ENCODE measurements at regions not wholly inside any gene's neighbourhood (a gene's known extent, or its start where the extent isn't known, plus 50 kb on each side); places are given as distances from the start of the nearest gene placed in this dataset.

GRCh38 chr3:23062982-23063381 lies 140.1 kb upstream of the UBE2E2 start:
- H2BK5ac ChIP-seq (ENCODE audit: low read depth, low read length) = no peak overlapping the region
- H4K20me1 ChIP-seq (replicated peaks in 1 of 2; ENCODE audit: control insufficient read depth in 1 of 2, insufficient read depth in 2 of 2, low read length in 2 of 2) = no peaks in the 10 kb centered on the region
- H3K27me3 ChIP-seq (replicated peaks in 1 of 4; ENCODE audit: control insufficient read depth in 3 of 4, extremely low read depth in 1 of 4, insufficient read depth in 3 of 4, low read length in 3 of 4) = no peaks in the 10 kb centered on the region
- no peak overlapping the region for H3K9ac ChIP-seq (replicated peaks in 1 of 4; ENCODE audit: extremely low read depth in 1 of 4, low read depth in 3 of 4, low read length in 3 of 4)
- H2BK20ac ChIP-seq (ENCODE audit: low read length) = no peak overlapping the region
- no peaks in the 10 kb centered on the region for H3K23me2 ChIP-seq (ENCODE audit: low read depth, low read length)
- no peak overlapping the region for H3K4me2 ChIP-seq (ENCODE audit: insufficient read depth in 1 of 2, low read depth in 2 of 2, low read length in 2 of 2)
- no peak overlapping the region for H3K18ac ChIP-seq (ENCODE audit: extremely low read depth, low read length)
- ChIA-PET CTCF (ENCODE audit: partially characterized antibody) (interaction anchor here (1.5 kb wide), 1 partner anchor 17 kb away, joined by 4 read pairs; no protein-coding TSS in a partner anchor), POLR2A (ENCODE audit: partially characterized antibody) (no interaction called here)
- peaks cover 0 to 2% of the 10 kb centered on the region in 2 experiments; a peak in 1 of 4 replicates for H3K9me3 ChIP-seq (ENCODE audit: insufficient read depth in 2 of 2, low read depth in 1 of 2, low read length in 1 of 2)
- H3K56ac ChIP-seq (replicated peaks; ENCODE audit: insufficient read length, low read depth, low read length) = no peak overlapping the region
- no peak overlapping the region for H4K5ac ChIP-seq (ENCODE audit: insufficient read length, low read depth, low read length)
- FAIRE-seq = no peak
- DNase-seq (ENCODE audit: low read depth in 1 of 2, low spot score in 2 of 2) = no peak
- TF ChIP-seq KDM5A (IDR thresholded peaks at IDR 0.05; ENCODE audit: low read length) (no peak), GABPA (IDR thresholded peaks at IDR 0.05; ENCODE audit: borderline replicate concordance, insufficient read depth, low read length) (no peak), TBP (IDR thresholded peaks at IDR 0.05; ENCODE audit: low read depth, low read length) (no peak), TEAD4 (IDR thresholded peaks at IDR 0.05; ENCODE audit: low read depth, low read length) (no peak), EP300 (IDR thresholded peaks at IDR 0.05; ENCODE audit: borderline replicate concordance in 1 of 2, low read depth in 2 of 2, low read length in 2 of 2) (no peak), PHF8 (conservative IDR thresholded peaks at IDR 0.05; ENCODE audit: low read depth, low read length) (no peak), YY1 (IDR thresholded peaks at IDR 0.05; ENCODE audit: low read depth, low read length) (no peak)
- no peak overlapping the region for H4K91ac ChIP-seq (replicated peaks; ENCODE audit: insufficient read length, low read length)
- H3K4me3 ChIP-seq (ENCODE audit: extremely low read depth in 1 of 4, insufficient read depth in 2 of 4, low read depth in 3 of 4, low read length in 4 of 4) = no peak overlapping the region
- no peak overlapping the region for H2BK15ac ChIP-seq (ENCODE audit: low read length)
- no peaks in the 10 kb centered on the region for H3K79me1 ChIP-seq (ENCODE audit: low read depth, low read length)
- H3K4me1 ChIP-seq (replicated peaks in 1 of 4; ENCODE audit: control insufficient read depth in 3 of 4, insufficient read depth in 4 of 4, low read length in 3 of 4) = peaks cover 2 to 9% (median 3%) of the 10 kb centered on the region in 4 experiments; a peak in 6 of 7 replicates
- H3K14ac ChIP-seq (ENCODE audit: insufficient read length) = no peak overlapping the region
- WGBS, 2 experiments (ENCODE audit: extremely low coverage in 1 of 2, insufficient coverage in 1 of 2, insufficient read length in 1 of 2, insufficient replicate concordance in 2 of 2, low coverage in 1 of 2, low lambda C conversion rate in 2 of 2, missing lambda C conversion rate in 1 of 2) = 100% methylated on average over 1 of the region's 1 CpG; no CpG with 5 or more reads in 1 of the 2 experiments
- H3K79me2 ChIP-seq (ENCODE audit: control insufficient read depth in 1 of 2, insufficient read depth in 2 of 2, low read length in 2 of 2) = no peaks in the 10 kb centered on the region
- H2BK120ac ChIP-seq (replicated peaks; ENCODE audit: low read depth, low read length) = no peak overlapping the region
- H3K36me3 ChIP-seq (ENCODE audit: control insufficient read depth in 2 of 4, insufficient read depth in 4 of 4, low read length in 3 of 4) = no peaks in the 10 kb centered on the region
- no peak overlapping the region for H3K23ac ChIP-seq (ENCODE audit: insufficient read length)
- H3K4ac ChIP-seq (replicated peaks; ENCODE audit: insufficient read length, low read depth, low read length) = no peak overlapping the region
- no peak overlapping the region for H4K8ac ChIP-seq (ENCODE audit: extremely low read depth, insufficient read depth, low read length)
- no peak overlapping the region for H3K27ac ChIP-seq (ENCODE audit: low read depth, low read length)
- H2AK5ac ChIP-seq (ENCODE audit: low read depth, low read length) = no peak overlapping the region
- no peak overlapping the region for H2BK12ac ChIP-seq (ENCODE audit: low read depth, low read length)
- H2AFZ ChIP-seq (ENCODE audit: low read length) = no peak overlapping the region

Data from H1 (cell line).